Activated naive CD8-positive, alpha-beta T cell treated with anti-CD3 and anti-CD28 coated beads, Interleukin-2, amount 10 ng/mL, durations not matched to agents 7 days and 5 days (primary cell): ENCODE measurements at regions not wholly inside any gene's neighbourhood (a gene's known extent, or its start where the extent isn't known, plus 50 kb on each side); places are given as distances from the start of the nearest gene placed in this dataset.
"Not testable (repeated sequence)": the region's sequence is repeated elsewhere in the genome, so short reads cannot be mapped to it uniquely, and the experiment has no call there.

ENCODE experiments used
- ATAC-seq: fragments of 150-1000 bp; cut with Tn5 transposase; one replicate; pipeline ENCODE4 v1.10.0; 2021; ENCODE audit warnings: low read depth, moderate library complexity
- POLR2A ChIA-PET: fragments of 350-600 bp; sonication (Branson Sonifier 250); formaldehyde crosslinking; loops from one replicate; lab custom pipeline; 2021; ENCODE audit warnings: antibody characterized with exemption; lab: Charles Lee
- DNase-seq: peaks from one replicate; pipeline ENCODE4 v3.0.0; 2021
- H3K27ac Mint-ChIP-seq: one replicate; pipeline ENCODE4 v1.8.0; 2022; ENCODE audit warnings: mild to moderate bottlenecking, mixed read lengths
- H3K27me3 Mint-ChIP-seq: one replicate; pipeline ENCODE4 v1.8.0; 2022; ENCODE audit warnings: mild to moderate bottlenecking, moderate library complexity, mixed read lengths
- H3K36me3 Mint-ChIP-seq: one replicate; pipeline ENCODE4 v1.8.0; 2021; ENCODE audit warnings: mild to moderate bottlenecking, mixed read lengths
- H3K4me1 Mint-ChIP-seq: one replicate; pipeline ENCODE4 v1.8.0; 2021; ENCODE audit warnings: mixed read lengths
- H3K4me3 Mint-ChIP-seq: one replicate; pipeline ENCODE4 v1.8.0; 2022; ENCODE audit warnings: mild to moderate bottlenecking, moderate library complexity, mixed read lengths
- H3K9me3 Mint-ChIP-seq: one replicate; pipeline ENCODE4 v1.8.0; 2021; ENCODE audit warnings: mixed read lengths

GRCh38 chr5:108557686-108558085 lies 175.8 kb upstream of the FBXL17 start:
- H3K27ac Mint-ChIP-seq, result no peak overlapping the region
- no peak for ATAC-seq
- no peak for DNase-seq
- no peak overlapping the region for H3K4me3 Mint-ChIP-seq
- no peaks in the 10 kb centered on the region for H3K9me3 Mint-ChIP-seq
- H3K27me3 Mint-ChIP-seq, result no peaks in the 10 kb centered on the region
- no peaks in the 10 kb centered on the region for H3K36me3 Mint-ChIP-seq
- POLR2A ChIA-PET, result no interaction called here
- no peaks in the 10 kb centered on the region for H3K4me1 Mint-ChIP-seq

- no peak overlapping the region for H3K4me3 Mint-ChIP-seq
- no peaks in the 10 kb centered on the region for H3K27me3 Mint-ChIP-seq
- POLR2A ChIA-PET, result no interaction called here
- H3K4me1 Mint-ChIP-seq, result no peaks in the 10 kb centered on the region
- DNase-seq, result no peak
- no peak overlapping the region for H3K27ac Mint-ChIP-seq
- ATAC-seq, result no peak
- no peaks in the 10 kb centered on the region for H3K36me3 Mint-ChIP-seq
- H3K9me3 Mint-ChIP-seq, result no peaks in the 10 kb centered on the region
Measured at GRCh38 chr5:108556441-108557145, 174.7 kb upstream of the FBXL17 start.

- Mint-ChIP-seq H3K4me1 (no peaks in the 10 kb centered on the region), H3K27ac (no peak overlapping the region), H3K9me3 (no peaks in the 10 kb centered on the region), H3K36me3 (no peaks in the 10 kb centered on the region), H3K4me3 (no peak overlapping the region), H3K27me3 (peaks cover 3% of the 10 kb centered on the region)
- DNase-seq (no peak), ATAC-seq (no peak)
- POLR2A ChIA-PET, result no interaction called here
Measured at GRCh38 chr5:108548684-108549596, 167.0 kb upstream of the FBXL17 start.

GRCh38 chr5:108546939-108547338 lies 165.0 kb upstream of the FBXL17 start:
- POLR2A ChIA-PET, result no interaction called here
- H3K27ac Mint-ChIP-seq, result no peak overlapping the region
- H3K4me3 Mint-ChIP-seq, result no peak overlapping the region
- DNase-seq (no peak), ATAC-seq (no peak)
- H3K9me3 Mint-ChIP-seq, result no peaks in the 10 kb centered on the region
- H3K36me3 Mint-ChIP-seq, result no peaks in the 10 kb centered on the region
- H3K27me3 Mint-ChIP-seq, result peaks cover 3% of the 10 kb centered on the region
- H3K4me1 Mint-ChIP-seq, result no peaks in the 10 kb centered on the region

- POLR2A ChIA-PET, result no interaction called here
- Mint-ChIP-seq H3K4me3 (no peak overlapping the region), H3K27me3 (peaks cover 3% of the 10 kb centered on the region), H3K4me1 (no peaks in the 10 kb centered on the region), H3K36me3 (no peaks in the 10 kb centered on the region), H3K27ac (no peak overlapping the region), H3K9me3 (no peaks in the 10 kb centered on the region)
- ATAC-seq (no peak), DNase-seq (no peak)
Measured at GRCh38 chr5:108545301-108545700, 163.4 kb upstream of the FBXL17 start.

GRCh38 chr5:108543486-108543885 lies 161.6 kb upstream of the FBXL17 start:
- Mint-ChIP-seq H3K4me1 (no peaks in the 10 kb centered on the region), H3K36me3 (no peaks in the 10 kb centered on the region), H3K4me3 (no peak overlapping the region), H3K9me3 (no peaks in the 10 kb centered on the region), H3K27ac (no peak overlapping the region), H3K27me3 (peaks cover 5% of the 10 kb centered on the region)
- POLR2A ChIA-PET, result no interaction called here
- ATAC-seq (no peak), DNase-seq (no peak)

- Mint-ChIP-seq H3K9me3 (no peaks in the 10 kb centered on the region), H3K4me1 (no peaks in the 10 kb centered on the region), H3K27ac (no peak overlapping the region), H3K36me3 (no peaks in the 10 kb centered on the region), H3K27me3 (peaks cover 8% of the 10 kb centered on the region), H3K4me3 (no peak overlapping the region)
- DNase-seq, result no peak
- POLR2A ChIA-PET, result no interaction called here
- ATAC-seq, result no peak
Measured at GRCh38 chr5:108541836-108542235, 159.9 kb upstream of the FBXL17 start.

GRCh38 chr5:108536321-108536720 lies 154.4 kb upstream of the FBXL17 start:
- Mint-ChIP-seq H3K9me3 (no peaks in the 10 kb centered on the region), H3K27ac (no peak overlapping the region), H3K27me3 (peaks cover 7% of the 10 kb centered on the region), H3K4me1 (no peaks in the 10 kb centered on the region), H3K4me3 (no peak overlapping the region), H3K36me3 (no peaks in the 10 kb centered on the region)
- POLR2A ChIA-PET, result no interaction called here
- no peak for ATAC-seq
- DNase-seq, result no peak

GRCh38 chr5:108532129-108532445 lies 150.2 kb upstream of the FBXL17 start:
- H3K27ac Mint-ChIP-seq, H3K4me3 Mint-ChIP-seq, H3K4me1 Mint-ChIP-seq, DNase-seq, H3K36me3 Mint-ChIP-seq, H3K27me3 Mint-ChIP-seq, H3K9me3 Mint-ChIP-seq, ATAC-seq, POLR2A ChIA-PET: not testable (repeated sequence)

GRCh38 chr5:108531367-108532128 lies 149.7 kb upstream of the FBXL17 start:
- Mint-ChIP-seq H3K4me1 (no peaks in the 10 kb centered on the region), H3K36me3 (no peaks in the 10 kb centered on the region), H3K9me3 (peaks cover under 1% of the 10 kb centered on the region), H3K27me3 (no peaks in the 10 kb centered on the region), H3K4me3 (no peak overlapping the region), H3K27ac (no peak overlapping the region)
- ATAC-seq, result no peak
- POLR2A ChIA-PET, result no interaction called here
- no peak for DNase-seq

- DNase-seq (no peak), ATAC-seq (no peak)
- no peak overlapping the region for H3K4me3 Mint-ChIP-seq
- H3K27ac Mint-ChIP-seq, result no peak overlapping the region
- no peaks in the 10 kb centered on the region for H3K4me1 Mint-ChIP-seq
- H3K36me3 Mint-ChIP-seq, result no peaks in the 10 kb centered on the region
- H3K9me3 Mint-ChIP-seq, result peaks cover 4% of the 10 kb centered on the region
- POLR2A ChIA-PET, result no interaction called here
- H3K27me3 Mint-ChIP-seq, result no peaks in the 10 kb centered on the region
Measured at GRCh38 chr5:108530706-108531105, 148.8 kb upstream of the FBXL17 start.

GRCh38 chr5:108529381-108529780 lies 147.5 kb upstream of the FBXL17 start:
- Mint-ChIP-seq H3K27me3 (peaks cover 3% of the 10 kb centered on the region), H3K36me3 (no peaks in the 10 kb centered on the region), H3K4me1 (no peaks in the 10 kb centered on the region), H3K9me3 (peaks cover 4% of the 10 kb centered on the region), H3K27ac (no peak overlapping the region), H3K4me3 (no peak overlapping the region)
- POLR2A ChIA-PET, result no interaction called here
- ATAC-seq, result no peak
- no peak for DNase-seq

- no peaks in the 10 kb centered on the region for H3K36me3 Mint-ChIP-seq
- POLR2A ChIA-PET, result no interaction called here
- H3K9me3 Mint-ChIP-seq, result peaks cover 4% of the 10 kb centered on the region
- no peak for ATAC-seq
- no peak for DNase-seq
- no peak overlapping the region for H3K4me3 Mint-ChIP-seq
- H3K27ac Mint-ChIP-seq, result no peak overlapping the region
- peaks cover 7% of the 10 kb centered on the region for H3K27me3 Mint-ChIP-seq
- H3K4me1 Mint-ChIP-seq, result no peaks in the 10 kb centered on the region
Measured at GRCh38 chr5:108528655-108529054, 146.8 kb upstream of the FBXL17 start.
